Fibroblast of lung (primary cell): ENCODE measurements at regions not wholly inside any gene's neighbourhood (a gene's known extent, or its start where the extent isn't known, plus 50 kb on each side); places are given as distances from the start of the nearest gene placed in this dataset.

Experiments used
- DNase-seq, 2 donors: peaks; one replicate each; pipeline versions ENCODE4 v3.0.0 to v3.0.0-alpha.2; 2010; ENCODE audit warnings: low read depth in 2 of 2
- H2AFZ ChIP-seq: 2 replicates; pipeline ENCODE4 v1.5.1; 2012; ENCODE audit warnings: low read length, control low read depth, inconsistent platforms
- H3K27ac ChIP-seq: 2 replicates; pipeline ENCODE4 v1.5.1; 2011; ENCODE audit warnings: low read length, control low read depth; ENCODE audit not compliant: insufficient read depth
- H3K27me3 ChIP-seq: 2 replicates; pipeline ENCODE4 v1.5.1; 2011; ENCODE audit warnings: mild to moderate bottlenecking, low read length; ENCODE audit not compliant: control insufficient read depth, insufficient read depth
- H3K36me3 ChIP-seq: 2 replicates; pipeline ENCODE4 v1.5.1; 2011; ENCODE audit warnings: low read length; ENCODE audit not compliant: control insufficient read depth, insufficient read depth
- H3K4me1 ChIP-seq: 2 replicates; pipeline ENCODE4 v1.5.1; 2011; ENCODE audit warnings: low read length; ENCODE audit not compliant: control insufficient read depth, insufficient read depth; ENCODE audit errors: extremely low read depth
- H3K4me2 ChIP-seq: 2 replicates; pipeline ENCODE4 v1.5.1; 2011; ENCODE audit warnings: low read length, control low read depth; ENCODE audit not compliant: insufficient read depth; ENCODE audit errors: extremely low read depth
- H3K4me3 ChIP-seq, 4 experiments: fragments of 200-600 bp in 1 of 4; sonication (generic) in 1 of 4; replicated peaks in 1 of 4; 2 replicates each; pipeline ENCODE4 v1.5.1; 2011 to 2016; ENCODE audit warnings: low read length in 4 of 4, low read depth in 3 of 4, mild to moderate bottlenecking in 3 of 4, control low read depth in 2 of 4, inconsistent platforms in 1 of 4, mixed read lengths in 1 of 4; ENCODE audit not compliant: insufficient read depth in 1 of 4; ENCODE audit errors: control extremely low read depth in 1 of 4
- H3K79me2 ChIP-seq: 2 replicates; pipeline ENCODE4 v1.5.1; 2012; ENCODE audit warnings: mild to moderate bottlenecking, low read length, inconsistent platforms; ENCODE audit not compliant: control insufficient read depth, insufficient read depth
- H3K9ac ChIP-seq: 2 replicates; pipeline ENCODE4 v1.5.1; 2011; ENCODE audit warnings: mild to moderate bottlenecking, low read length, control low read depth; ENCODE audit not compliant: insufficient read depth
- H3K9me3 ChIP-seq: 2 replicates; pipeline ENCODE4 v1.5.1; 2012; ENCODE audit warnings: low read depth, low read length; ENCODE audit not compliant: control insufficient read depth, insufficient read depth
- H4K20me1 ChIP-seq: 2 replicates; pipeline ENCODE4 v1.5.1; 2011; ENCODE audit warnings: low read length; ENCODE audit not compliant: control insufficient read depth, insufficient read depth; ENCODE audit errors: extremely low read depth
- CTCF ChIP-seq, 2 donors: IDR thresholded peaks in 1 of 2; conservative IDR thresholded peaks in 1 of 2; 1 replicate in 1 of 2; 2 replicates in 1 of 2; pipeline ENCODE4 v1.5.1; 2011 to 2012; ENCODE audit warnings: low read length in 2 of 2, control low read depth in 1 of 2, inconsistent platforms in 1 of 2, low read depth in 1 of 2, mild to moderate bottlenecking in 1 of 2
- EZH2 ChIP-seq: IDR thresholded peaks from 2 replicates; pipeline ENCODE4 v1.5.1; 2012; ENCODE audit warnings: low read length, control low read depth, mild to moderate bottlenecking; ENCODE audit errors: missing control alignments

GRCh38 chr17:36747861-36748260 lies 146.5 kb downstream of the MRM1 start:
- Histone ChIP-seq H3K4me1 (no peaks in the 10 kb centered on the region), H3K4me2 (no peak overlapping the region), H3K9me3 (no peaks in the 10 kb centered on the region), H3K4me3 (no peak overlapping the region), H2AFZ (no peak overlapping the region), H3K36me3 (no peaks in the 10 kb centered on the region), H4K20me1 (no peaks in the 10 kb centered on the region), H3K27me3 (peaks cover under 1% of the 10 kb centered on the region), H3K27ac (no peak overlapping the region), H3K9ac (no peak overlapping the region), H3K79me2 (no peaks in the 10 kb centered on the region)
- no peak for TF ChIP-seq EZH2
- no peak for TF ChIP-seq CTCF (conservative IDR thresholded peaks at IDR 0.05 in 1 of 2, IDR thresholded peaks at IDR 0.05 in 1 of 2; ENCODE audit: low read depth in 1 of 2, low read length in 2 of 2)
- DNase-seq, result no peak

- no peak overlapping the region for H2AFZ ChIP-seq
- no peak for TF ChIP-seq CTCF (conservative IDR thresholded peaks at IDR 0.05 in 1 of 2, IDR thresholded peaks at IDR 0.05 in 1 of 2; ENCODE audit: low read depth in 1 of 2, low read length in 2 of 2)
- TF ChIP-seq EZH2, result no peak
- no peak for DNase-seq
- H3K4me3 ChIP-seq, result no peak overlapping the region
- H3K27me3 ChIP-seq, result peaks cover 4% of the 10 kb centered on the region
- no peak overlapping the region for H3K4me2 ChIP-seq
- no peaks in the 10 kb centered on the region for H3K4me1 ChIP-seq
- no peaks in the 10 kb centered on the region for H3K79me2 ChIP-seq
- no peak overlapping the region for H3K27ac ChIP-seq
- no peaks in the 10 kb centered on the region for H3K9me3 ChIP-seq
- no peak overlapping the region for H3K9ac ChIP-seq
- H3K36me3 ChIP-seq, result no peaks in the 10 kb centered on the region
- no peaks in the 10 kb centered on the region for H4K20me1 ChIP-seq
Measured at GRCh38 chr17:36748272-36748671, 146.9 kb downstream of the MRM1 start.

- H3K9ac ChIP-seq, result no peak overlapping the region
- no peaks in the 10 kb centered on the region for H3K36me3 ChIP-seq
- no peaks in the 10 kb centered on the region for H3K9me3 ChIP-seq
- H3K27ac ChIP-seq, result no peak overlapping the region
- no peaks in the 10 kb centered on the region for H3K79me2 ChIP-seq
- DNase-seq, result no peak
- no peak for TF ChIP-seq CTCF (conservative IDR thresholded peaks at IDR 0.05 in 1 of 2, IDR thresholded peaks at IDR 0.05 in 1 of 2; ENCODE audit: low read depth in 1 of 2, low read length in 2 of 2)
- no peak for TF ChIP-seq EZH2
- no peaks in the 10 kb centered on the region for H4K20me1 ChIP-seq
- peaks cover 7% of the 10 kb centered on the region for H3K27me3 ChIP-seq
- no peak overlapping the region for H2AFZ ChIP-seq
- H3K4me3 ChIP-seq, result no peak overlapping the region
- H3K4me2 ChIP-seq, result no peak overlapping the region
- H3K4me1 ChIP-seq, result no peaks in the 10 kb centered on the region
Measured at GRCh38 chr17:36749493-36749892, 148.1 kb downstream of the MRM1 start.
